HFF-Myc (cell line): ENCODE measurements at regions not wholly inside any gene's neighbourhood (a gene's known extent, or its start where the extent isn't known, plus 50 kb on each side); places are given as distances from the start of the nearest gene placed in this dataset.

Experiments
- DNase-seq: peaks from one replicate; pipeline ENCODE4 v3.0.0-alpha.2; 2011; ENCODE audit warnings: low read depth; ENCODE audit errors: extremely low read depth
- H3K4me3 ChIP-seq: replicated peaks from 2 replicates; pipeline ENCODE4 v1.5.1; 2011; ENCODE audit warnings: low read depth, mild to moderate bottlenecking, control low read depth, low read length
- CTCF ChIP-seq: IDR thresholded peaks from 2 replicates; pipeline ENCODE4 v1.5.1; 2012; ENCODE audit warnings: mild to moderate bottlenecking, low read depth, low read length, control low read depth; ENCODE audit errors: missing control alignments

- no peak overlapping the region for H3K4me3 ChIP-seq
- no peak for TF ChIP-seq CTCF
- DNase-seq, result no peak
These were observed 166.8 kb upstream of the TBX20 start for GRCh38 chr7:35420656-35421055.

DNA sequence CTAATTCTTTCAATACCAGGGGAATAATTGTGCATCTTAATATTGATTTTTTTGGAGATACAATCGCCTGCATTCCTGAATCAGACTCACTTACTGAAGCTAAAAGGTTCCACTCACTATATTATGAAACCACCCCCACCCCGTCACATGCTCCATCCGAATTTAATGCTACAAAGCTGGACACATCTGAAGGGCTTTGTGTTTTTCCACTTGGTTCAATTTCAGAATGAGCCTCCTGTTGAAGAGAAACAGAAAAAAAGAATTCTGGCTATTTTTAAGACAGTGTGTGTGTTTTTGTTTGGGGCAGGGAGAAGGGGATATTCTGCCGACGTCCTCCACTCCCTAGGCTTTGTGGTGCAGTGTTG lies 165.5 kb upstream of the TBX20 start:
- no peak for TF ChIP-seq CTCF
- DNase-seq, result no peak
- H3K4me3 ChIP-seq, result no peak overlapping the region

DNA sequence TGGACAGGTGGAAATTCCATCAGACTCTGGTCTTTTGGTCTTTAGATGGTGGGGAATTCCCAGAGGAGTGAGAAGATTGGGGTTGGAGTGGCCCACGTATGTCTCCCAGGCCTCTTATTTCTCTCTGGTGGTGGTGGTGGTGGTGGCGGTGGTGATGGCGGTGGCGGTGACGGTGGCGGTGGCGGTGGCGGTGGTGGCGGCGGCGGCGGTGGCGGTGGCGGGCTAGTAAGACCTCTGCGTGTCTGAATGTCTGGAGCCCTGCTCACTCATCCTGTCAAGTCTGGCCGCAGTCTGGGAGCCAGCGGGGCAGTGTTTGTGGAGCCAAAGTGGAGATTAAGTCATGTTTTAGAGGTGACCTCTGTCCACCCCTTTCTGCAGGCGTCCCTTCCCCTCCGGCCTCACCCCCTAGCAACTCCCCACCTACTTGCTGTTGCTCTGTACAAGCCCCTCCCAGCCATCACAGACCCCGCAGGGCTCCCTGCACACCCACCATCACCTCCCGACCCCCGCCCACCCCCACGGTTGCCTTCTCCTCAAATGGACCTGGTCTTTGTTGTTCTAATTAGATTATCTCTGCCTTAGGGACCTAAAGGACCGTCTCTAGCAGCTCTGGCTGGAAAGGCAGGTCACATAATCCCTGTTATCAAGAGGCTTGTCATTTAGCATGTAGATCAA lies 165.0 kb upstream of the TBX20 start:
- no peak overlapping the region for H3K4me3 ChIP-seq
- no peak for DNase-seq
- no peak for TF ChIP-seq CTCF

- TF ChIP-seq CTCF, result no peak
- no peak overlapping the region for H3K4me3 ChIP-seq
- DNase-seq, result no peak
These were observed 162.7 kb upstream of the TBX20 start for GRCh38 chr7:35416568-35416967.

GRCh38 chr7:35415411-35415822 lies 161.5 kb upstream of the TBX20 start:
- H3K4me3 ChIP-seq, result no peak overlapping the region
- DNase-seq, result no peak
- no peak for TF ChIP-seq CTCF

DNA sequence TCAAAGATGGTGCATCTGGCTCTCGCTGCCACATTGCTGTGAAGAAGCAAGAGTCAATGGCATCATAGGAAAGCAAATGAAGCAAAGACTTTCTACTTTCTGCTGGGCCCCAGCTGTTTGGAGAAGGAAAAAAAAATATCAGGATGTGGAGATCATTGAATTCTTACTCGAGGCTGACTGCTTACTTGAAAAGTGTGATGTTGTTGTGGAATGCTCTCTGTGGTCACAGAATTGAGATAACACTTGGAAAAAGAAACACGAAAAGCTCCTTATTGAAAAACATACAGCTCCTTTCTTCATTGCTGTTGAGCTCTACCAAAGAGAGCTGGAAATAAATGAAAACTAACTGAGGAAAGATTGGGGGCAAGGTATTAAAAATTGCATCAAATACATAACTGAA lies 157.4 kb upstream of the TBX20 start:
- H3K4me3 ChIP-seq, result no peak overlapping the region
- no peak for DNase-seq
- no peak for TF ChIP-seq CTCF

- TF ChIP-seq CTCF, result no peak
- H3K4me3 ChIP-seq, result no peak overlapping the region
- no peak for DNase-seq
These were observed 151.6 kb upstream of the TBX20 start for GRCh38 chr7:35405461-35405860.
